GM23248 (cell line): ENCODE measurements at regions not wholly inside any gene's neighbourhood (a gene's known extent, or its start where the extent isn't known, plus 50 kb on each side); places are given as distances from the start of the nearest gene placed in this dataset.

ENCODE experiments used
- EZH2 ChIP-seq: fragments of 200-600 bp; sonication (generic); IDR thresholded peaks from 2 replicates; pipeline ENCODE4 v1.6.1; 2018; ENCODE audit warnings: antibody characterized with exemption, mild to moderate bottlenecking; ENCODE audit not compliant: insufficient read depth, poor library complexity, severe bottlenecking
- EZH2phosphoT487 ChIP-seq: fragments of 200-600 bp; sonication (generic); IDR thresholded peaks from 2 replicates; pipeline ENCODE4 v1.6.1; 2018; ENCODE audit warnings: antibody characterized with exemption, moderate library complexity, mild to moderate bottlenecking, low read depth; ENCODE audit not compliant: insufficient read depth

GRCh38 chr20:11217326-11218172 is 543.8 kb upstream of the JAG1 start:
- TF ChIP-seq EZH2, result no peak
- TF ChIP-seq EZH2phosphoT487, result no peak
